DOHH2 (cell line): ENCODE measurements at regions not wholly inside any gene's neighbourhood (a gene's known extent, or its start where the extent isn't known, plus 50 kb on each side); places are given as distances from the start of the nearest gene placed in this dataset.

Experiments
- H3F3A ChIP-seq: fragments of 200-600 bp; sonication (generic), shearing (Covaris generic); 2 replicates; pipeline ENCODE4 v1.6.0; 2016; ENCODE audit warnings: antibody characterized with exemption, mild to moderate bottlenecking; ENCODE audit not compliant: control insufficient read depth, insufficient read depth
- H3K27ac ChIP-seq: fragments of 200-600 bp; sonication (generic); 2 replicates; pipeline ENCODE4 v1.5.1; 2014; ENCODE audit warnings: low read depth, mild to moderate bottlenecking, low read length, moderate library complexity
- H3K27me3 ChIP-seq: fragments of 200-600 bp; sonication (generic); 2 replicates; pipeline ENCODE4 v1.6.1; 2014; ENCODE audit warnings: mild to moderate bottlenecking, low read length, mixed read lengths; ENCODE audit not compliant: control insufficient read depth
- H3K36me3 ChIP-seq: fragments of 200-600 bp; sonication (generic); 2 replicates; pipeline ENCODE4 v1.6.1; 2014; ENCODE audit warnings: mild to moderate bottlenecking, low read length, moderate library complexity, mixed read lengths; ENCODE audit not compliant: control insufficient read depth
- H3K4me1 ChIP-seq: fragments of 200-600 bp; sonication (generic); 2 replicates; pipeline ENCODE4 v1.6.1; 2014; ENCODE audit warnings: mild to moderate bottlenecking, low read length, mixed read lengths; ENCODE audit not compliant: control insufficient read depth
- H3K4me2 ChIP-seq: fragments of 200-600 bp; sonication (generic); 2 replicates; pipeline ENCODE4 v1.6.0; 2014; ENCODE audit warnings: mild to moderate bottlenecking, low read length, moderate library complexity
- H3K4me3 ChIP-seq: fragments of 200-600 bp; sonication (generic); 2 replicates; pipeline ENCODE4 v1.5.1; 2014; ENCODE audit warnings: mild to moderate bottlenecking, low read length, mixed read lengths
- H3K79me2 ChIP-seq: fragments of 200-600 bp; sonication (generic); 2 replicates; pipeline ENCODE4 v1.6.1; 2014; ENCODE audit warnings: mild to moderate bottlenecking, low read length, mixed read lengths; ENCODE audit not compliant: control insufficient read depth
- H3K9me2 ChIP-seq: fragments of 200-600 bp; sonication (generic); replicated peaks from 2 replicates; pipeline ENCODE4 v1.6.1; 2014; ENCODE audit warnings: mild to moderate bottlenecking, low read length, mixed read lengths; ENCODE audit not compliant: control insufficient read depth
- H3K9me3 ChIP-seq: fragments of 200-600 bp; sonication (generic); 2 replicates; pipeline ENCODE4 v1.6.1; 2014; ENCODE audit warnings: antibody characterized with exemption, low read length, mixed read lengths; ENCODE audit not compliant: control insufficient read depth, insufficient read depth
- H4K20me1 ChIP-seq: fragments of 200-600 bp; sonication (generic); 2 replicates; pipeline ENCODE4 v1.6.0; 2014; ENCODE audit warnings: low read depth, mild to moderate bottlenecking, antibody characterized with exemption, low read length, moderate library complexity; ENCODE audit not compliant: control insufficient read depth, insufficient read depth
- EZH2phosphoT487 ChIP-seq: fragments of 200-600 bp; sonication (generic); IDR thresholded peaks from 2 replicates; pipeline ENCODE4 v1.6.1; 2017; ENCODE audit warnings: borderline replicate concordance, mild to moderate bottlenecking, antibody characterized with exemption, low read length, moderate library complexity, mixed read lengths
- TF ChIP-seq, protein P1 (sequence below): fragments of 200-600 bp; sonication (generic); IDR thresholded peaks from one replicate; pipeline ENCODE4 v1.5.1; 2014; ENCODE audit warnings: antibody characterized with exemption, mild to moderate bottlenecking, low read depth, low read length; ENCODE audit not compliant: poor library complexity, severe bottlenecking

DNA sequence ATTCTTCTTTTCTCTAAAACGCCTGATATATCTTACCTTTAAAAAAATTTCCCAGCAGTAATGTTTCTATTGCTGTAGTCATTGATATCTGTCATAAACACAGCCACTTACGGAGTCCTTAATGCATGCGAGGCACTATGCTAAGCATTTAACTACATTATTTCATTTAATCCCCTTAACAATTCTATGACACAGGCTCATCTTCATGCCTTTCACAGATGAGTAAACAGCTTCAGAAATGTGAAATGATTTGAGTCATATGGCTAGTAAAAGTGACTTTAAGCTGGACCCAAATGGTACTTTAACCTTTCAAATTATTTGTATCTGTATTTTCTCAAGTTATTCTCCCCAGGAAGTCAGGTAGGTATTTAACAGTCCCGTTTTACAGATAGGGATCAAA is 125.1 kb upstream of the FGGY start:
- Histone ChIP-seq H4K20me1 (no peaks in the 10 kb centered on the region), H3K9me3 (no peaks in the 10 kb centered on the region), H3F3A (no peaks in the 10 kb centered on the region), H3K4me3 (no peak overlapping the region), H3K27me3 (no peaks in the 10 kb centered on the region), H3K9me2 (no peaks in the 10 kb centered on the region), H3K4me1 (no peaks in the 10 kb centered on the region), H3K4me2 (no peak overlapping the region), H3K27ac (no peak overlapping the region), H3K79me2 (no peaks in the 10 kb centered on the region), H3K36me3 (no peaks in the 10 kb centered on the region)
- TF ChIP-seq, protein P1, sequence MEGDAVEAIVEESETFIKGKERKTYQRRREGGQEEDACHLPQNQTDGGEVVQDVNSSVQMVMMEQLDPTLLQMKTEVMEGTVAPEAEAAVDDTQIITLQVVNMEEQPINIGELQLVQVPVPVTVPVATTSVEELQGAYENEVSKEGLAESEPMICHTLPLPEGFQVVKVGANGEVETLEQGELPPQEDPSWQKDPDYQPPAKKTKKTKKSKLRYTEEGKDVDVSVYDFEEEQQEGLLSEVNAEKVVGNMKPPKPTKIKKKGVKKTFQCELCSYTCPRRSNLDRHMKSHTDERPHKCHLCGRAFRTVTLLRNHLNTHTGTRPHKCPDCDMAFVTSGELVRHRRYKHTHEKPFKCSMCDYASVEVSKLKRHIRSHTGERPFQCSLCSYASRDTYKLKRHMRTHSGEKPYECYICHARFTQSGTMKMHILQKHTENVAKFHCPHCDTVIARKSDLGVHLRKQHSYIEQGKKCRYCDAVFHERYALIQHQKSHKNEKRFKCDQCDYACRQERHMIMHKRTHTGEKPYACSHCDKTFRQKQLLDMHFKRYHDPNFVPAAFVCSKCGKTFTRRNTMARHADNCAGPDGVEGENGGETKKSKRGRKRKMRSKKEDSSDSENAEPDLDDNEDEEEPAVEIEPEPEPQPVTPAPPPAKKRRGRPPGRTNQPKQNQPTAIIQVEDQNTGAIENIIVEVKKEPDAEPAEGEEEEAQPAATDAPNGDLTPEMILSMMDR, result no peak
- no peak for TF ChIP-seq EZH2phosphoT487

DNA sequence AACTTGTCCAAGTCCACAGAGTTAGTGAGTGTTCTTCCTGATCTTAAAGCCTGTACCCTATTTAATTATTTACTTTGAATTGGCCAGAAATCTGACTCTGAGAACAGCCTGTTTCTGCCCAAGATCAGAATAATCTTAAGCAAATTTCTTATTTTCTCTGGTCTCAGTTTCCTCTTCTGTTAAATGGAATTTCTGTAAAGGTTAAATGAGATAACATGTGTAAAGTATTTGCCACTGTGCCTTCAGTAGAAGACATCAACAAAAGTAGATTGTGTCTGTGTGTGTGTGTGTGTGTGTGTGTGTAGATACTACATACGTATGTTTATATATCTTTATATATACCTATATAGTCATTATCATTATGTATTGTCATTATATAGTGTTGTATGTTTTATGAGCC is 124.2 kb upstream of the FGGY start:
- no peak for TF ChIP-seq EZH2phosphoT487
- TF ChIP-seq, protein P1, result no peak
- Histone ChIP-seq H3K4me1 (no peaks in the 10 kb centered on the region), H3K9me3 (no peaks in the 10 kb centered on the region), H3K79me2 (no peaks in the 10 kb centered on the region), H3K36me3 (no peaks in the 10 kb centered on the region), H3K4me3 (no peak overlapping the region), H3K27me3 (no peaks in the 10 kb centered on the region), H4K20me1 (no peaks in the 10 kb centered on the region), H3K9me2 (no peaks in the 10 kb centered on the region), H3F3A (no peaks in the 10 kb centered on the region), H3K27ac (no peak overlapping the region), H3K4me2 (no peak overlapping the region)

DNA sequence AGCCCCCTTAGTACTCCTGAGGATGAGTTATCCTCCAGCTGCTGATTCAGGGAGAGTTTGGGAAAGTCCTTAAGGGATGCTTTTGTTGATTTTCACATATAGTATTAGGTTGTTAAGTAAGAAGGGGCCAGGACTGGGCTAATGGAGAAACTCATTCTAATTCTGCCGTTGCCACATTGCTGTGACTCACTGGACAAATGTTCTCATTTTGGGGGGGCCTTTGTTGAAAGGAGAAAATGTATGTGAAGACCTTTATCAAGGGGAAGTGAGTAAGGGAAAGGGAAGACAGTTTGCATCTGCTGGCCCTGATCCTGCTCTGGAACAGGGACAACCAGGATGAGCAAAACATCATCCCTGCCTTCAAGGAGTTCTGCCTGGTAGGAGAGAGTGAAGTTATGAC is 123.2 kb upstream of the FGGY start:
- Histone ChIP-seq H3K27me3 (no peaks in the 10 kb centered on the region), H3K4me1 (no peaks in the 10 kb centered on the region), H3K9me2 (no peaks in the 10 kb centered on the region), H3K27ac (no peak overlapping the region), H3K36me3 (no peaks in the 10 kb centered on the region), H4K20me1 (no peaks in the 10 kb centered on the region), H3K4me2 (no peak overlapping the region), H3K9me3 (no peaks in the 10 kb centered on the region), H3F3A (no peaks in the 10 kb centered on the region), H3K79me2 (no peaks in the 10 kb centered on the region), H3K4me3 (no peak overlapping the region)
- TF ChIP-seq, protein P1, result no peak
- TF ChIP-seq EZH2phosphoT487, result no peak

- Histone ChIP-seq H3K4me3 (no peak overlapping the region), H3K79me2 (no peaks in the 10 kb centered on the region), H3K27ac (no peak overlapping the region), H3F3A (no peaks in the 10 kb centered on the region), H3K9me2 (no peaks in the 10 kb centered on the region), H3K27me3 (no peaks in the 10 kb centered on the region), H3K36me3 (no peaks in the 10 kb centered on the region), H3K4me1 (no peaks in the 10 kb centered on the region), H4K20me1 (no peaks in the 10 kb centered on the region), H3K4me2 (no peak overlapping the region), H3K9me3 (no peaks in the 10 kb centered on the region)
- TF ChIP-seq EZH2phosphoT487, result no peak
- TF ChIP-seq, protein P1, result no peak
These were observed 120.4 kb upstream of the FGGY start for GRCh38 chr1:59176471-59176870.
